Activated CD8-positive, alpha-beta T cell treated with anti-CD3 and anti-CD28 coated beads, Interleukin-2, amount 10 ng/mL, durations not matched to agents 7 days and 5 days (primary cell): ENCODE measurements at regions not wholly inside any gene's neighbourhood (a gene's known extent, or its start where the extent isn't known, plus 50 kb on each side); places are given as distances from the start of the nearest gene placed in this dataset.

ENCODE experiments used
- ATAC-seq: fragments of 150-1000 bp; cut with Tn5 transposase; one replicate; pipeline ENCODE4 v1.10.0; 2021; ENCODE audit warnings: moderate library complexity
- CTCF ChIA-PET: fragments of 350-600 bp; sonication (Branson Sonifier 250); formaldehyde crosslinking; loops from one replicate; lab custom pipeline; 2021; ENCODE audit warnings: antibody characterized with exemption; lab: Charles Lee
- POLR2A ChIA-PET: fragments of 350-600 bp; sonication (Branson Sonifier 250); formaldehyde crosslinking; loops from one replicate; lab custom pipeline; 2021; ENCODE audit warnings: antibody characterized with exemption; lab: Charles Lee
- DNase-seq: peaks from one replicate; pipeline ENCODE4 v3.0.0-alpha.2; 2020
- H3K27ac Mint-ChIP-seq: one replicate; pipeline ENCODE4 v1.8.0; 2021; ENCODE audit warnings: mild to moderate bottlenecking, mixed read lengths
- H3K27me3 Mint-ChIP-seq: one replicate; pipeline ENCODE4 v1.8.0; 2021; ENCODE audit warnings: low read depth, mixed read lengths
- H3K36me3 Mint-ChIP-seq: one replicate; pipeline ENCODE4 v1.8.0; 2021; ENCODE audit warnings: low read depth, mixed read lengths
- H3K4me1 Mint-ChIP-seq: one replicate; pipeline ENCODE4 v1.8.0; 2021; ENCODE audit warnings: low read depth, mixed read lengths
- H3K4me3 Mint-ChIP-seq: one replicate; pipeline ENCODE4 v1.8.0; 2021; ENCODE audit warnings: mild to moderate bottlenecking, mixed read lengths
- H3K9me3 Mint-ChIP-seq: one replicate; pipeline ENCODE4 v1.8.0; 2022; ENCODE audit warnings: mixed read lengths; ENCODE audit not compliant: insufficient read depth

DNA sequence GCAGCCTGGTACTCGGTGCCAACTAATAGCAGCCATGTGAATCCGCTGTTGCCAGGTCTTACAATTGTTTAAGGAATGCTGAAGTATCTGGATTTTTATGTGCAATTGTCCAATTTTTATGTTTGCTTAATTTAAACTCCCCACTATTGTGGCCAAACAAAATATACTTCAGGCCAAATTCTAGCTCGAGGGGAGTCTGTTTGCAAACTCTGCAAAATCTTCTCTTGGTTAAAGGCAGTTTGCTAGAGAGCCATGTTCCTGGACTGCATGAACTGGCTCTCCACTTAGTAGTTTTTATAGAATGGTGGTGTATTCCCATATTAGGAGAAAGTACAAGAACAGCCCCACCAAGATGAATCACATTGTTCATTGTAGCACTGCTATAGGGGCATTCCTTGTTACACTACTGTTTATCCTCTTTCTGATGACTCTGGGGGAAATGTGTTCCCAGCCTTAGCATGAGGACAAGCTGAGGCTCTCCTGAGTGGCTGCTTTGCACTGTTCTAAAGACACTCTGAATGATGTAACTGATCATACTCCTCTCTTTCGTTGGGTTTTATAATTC lies 178.0 kb upstream of the GLI3 start:
- H3K4me1 Mint-ChIP-seq, result no peaks in the 10 kb centered on the region
- no peaks in the 10 kb centered on the region for H3K36me3 Mint-ChIP-seq
- H3K4me3 Mint-ChIP-seq, result no peak overlapping the region
- no peak overlapping the region for H3K27ac Mint-ChIP-seq
- no peak for ATAC-seq
- ChIA-PET POLR2A (no interaction called here), CTCF (no interaction called here)
- H3K27me3 Mint-ChIP-seq, result no peaks in the 10 kb centered on the region
- no peaks in the 10 kb centered on the region for H3K9me3 Mint-ChIP-seq
- DNase-seq, result no peak

GRCh38 chr7:42414028-42414427 lies 177.0 kb upstream of the GLI3 start:
- Mint-ChIP-seq H3K9me3 (no peaks in the 10 kb centered on the region), H3K27ac (no peak overlapping the region), H3K4me1 (no peaks in the 10 kb centered on the region), H3K36me3 (no peaks in the 10 kb centered on the region), H3K27me3 (no peaks in the 10 kb centered on the region), H3K4me3 (no peak overlapping the region)
- ATAC-seq (no peak), DNase-seq (no peak)
- POLR2A ChIA-PET, result no interaction called here
- CTCF ChIA-PET, result no interaction called here

DNA sequence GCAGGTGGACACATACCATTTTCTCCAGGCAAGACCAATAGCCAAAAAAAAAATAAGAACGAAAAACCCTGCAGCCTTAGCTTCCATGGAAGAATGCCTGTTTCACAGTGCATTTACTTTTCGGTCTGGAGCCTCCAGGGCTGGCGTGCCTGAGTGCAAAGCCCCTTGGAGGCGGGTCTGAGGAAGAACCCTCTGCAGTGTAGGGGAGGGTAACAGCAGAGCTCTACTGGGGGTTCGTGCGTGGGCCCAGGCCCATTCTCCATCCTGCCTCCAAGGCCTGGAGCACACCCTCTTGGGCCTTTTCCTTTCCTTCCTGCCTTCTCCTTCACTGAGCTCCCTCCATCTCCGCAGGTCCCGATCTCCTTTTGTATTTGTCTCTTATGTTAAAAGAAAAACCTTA lies 172.3 kb upstream of the GLI3 start:
- no peak for ATAC-seq
- Mint-ChIP-seq H3K27me3 (no peaks in the 10 kb centered on the region), H3K4me1 (no peaks in the 10 kb centered on the region), H3K4me3 (no peak overlapping the region), H3K27ac (no peak overlapping the region), H3K36me3 (no peaks in the 10 kb centered on the region), H3K9me3 (no peaks in the 10 kb centered on the region)
- POLR2A ChIA-PET, result interaction anchor here (0.6 kb wide), 1 partner anchor 221 kb away, joined by 3 read pairs; no protein-coding TSS in a partner anchor
- DNase-seq, result no peak
- CTCF ChIA-PET, result no interaction called here

DNA sequence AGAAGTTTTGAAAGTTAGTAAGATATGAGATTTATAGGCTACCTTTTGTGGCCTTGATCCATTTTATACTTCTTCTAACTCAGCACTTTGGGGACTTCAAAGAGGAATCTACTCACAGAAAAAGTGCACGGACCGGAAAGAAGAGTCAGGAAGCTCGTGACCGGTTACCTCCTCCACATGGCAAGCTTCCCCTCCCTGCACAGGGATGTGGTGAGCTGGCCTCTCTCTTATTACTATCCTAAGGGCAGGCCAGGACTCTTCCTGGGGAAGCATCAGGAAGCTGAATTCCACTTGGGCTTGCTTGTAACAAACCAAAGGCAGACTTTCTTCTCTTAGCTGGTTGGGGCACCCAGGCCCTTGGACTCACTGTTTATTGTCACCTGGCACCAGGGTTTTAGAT lies 170.8 kb upstream of the GLI3 start:
- CTCF ChIA-PET, result no interaction called here
- H3K36me3 Mint-ChIP-seq, result no peaks in the 10 kb centered on the region
- POLR2A ChIA-PET, result no interaction called here

GRCh38 chr7:42407021-42407710 lies 170.2 kb upstream of the GLI3 start:
- no peaks in the 10 kb centered on the region for H3K27me3 Mint-ChIP-seq
- ChIA-PET CTCF (no interaction called here), POLR2A (no interaction called here)
- no peaks in the 10 kb centered on the region for H3K36me3 Mint-ChIP-seq
- DNase-seq (no peak), ATAC-seq (no peak)
- H3K9me3 Mint-ChIP-seq, result no peaks in the 10 kb centered on the region
- no peak overlapping the region for H3K27ac Mint-ChIP-seq
- no peak overlapping the region for H3K4me3 Mint-ChIP-seq
- no peaks in the 10 kb centered on the region for H3K4me1 Mint-ChIP-seq

More for the DNA sequence above, 170.8 kb upstream of the GLI3 start:
- Mint-ChIP-seq H3K27me3 (no peaks in the 10 kb centered on the region), H3K27ac (no peak overlapping the region), H3K4me3 (no peak overlapping the region), H3K4me1 (no peaks in the 10 kb centered on the region), H3K9me3 (no peaks in the 10 kb centered on the region)
- no peak for ATAC-seq
- DNase-seq, result no peak

DNA sequence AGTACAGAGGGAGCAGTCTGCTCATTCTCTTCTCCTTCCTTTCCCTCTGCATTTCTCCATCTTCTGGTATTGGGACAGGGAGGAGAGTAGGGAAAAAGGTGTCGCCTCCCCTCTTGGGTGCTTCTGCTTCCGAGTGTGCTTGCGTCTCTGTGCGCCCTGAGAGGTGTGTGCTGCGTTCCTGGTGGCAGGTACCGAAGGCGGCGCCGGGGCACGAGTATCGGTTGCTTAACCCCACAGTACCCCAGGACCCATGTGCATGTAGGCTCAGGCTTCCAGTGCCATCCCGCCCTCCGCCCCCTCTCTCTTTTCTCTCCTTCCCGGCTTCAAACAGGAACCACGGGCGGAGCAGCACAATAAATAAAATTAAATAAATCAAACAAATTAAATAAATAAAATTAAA lies 169.3 kb upstream of the GLI3 start:
- no peaks in the 10 kb centered on the region for H3K9me3 Mint-ChIP-seq
- DNase-seq (no peak), ATAC-seq (no peak)
- CTCF ChIA-PET, result no interaction called here
- H3K4me1 Mint-ChIP-seq, result no peaks in the 10 kb centered on the region
- no peaks in the 10 kb centered on the region for H3K36me3 Mint-ChIP-seq
- POLR2A ChIA-PET, result no interaction called here
- H3K27ac Mint-ChIP-seq, result no peak overlapping the region
- H3K4me3 Mint-ChIP-seq, result no peak overlapping the region
- no peaks in the 10 kb centered on the region for H3K27me3 Mint-ChIP-seq

- ChIA-PET CTCF (no interaction called here), POLR2A (no interaction called here)
- Mint-ChIP-seq H3K4me1 (no peaks in the 10 kb centered on the region), H3K4me3 (no peak overlapping the region), H3K9me3 (no peaks in the 10 kb centered on the region), H3K27ac (no peak overlapping the region), H3K36me3 (no peaks in the 10 kb centered on the region), H3K27me3 (no peaks in the 10 kb centered on the region)
- ATAC-seq, result no peak
- DNase-seq, result no peak
These were observed 168.8 kb upstream of the GLI3 start for GRCh38 chr7:42405782-42406181.

- CTCF ChIA-PET, result no interaction called here
- no peak for DNase-seq
- Mint-ChIP-seq H3K27me3 (no peaks in the 10 kb centered on the region), H3K27ac (no peak overlapping the region), H3K9me3 (no peaks in the 10 kb centered on the region), H3K4me3 (no peak overlapping the region), H3K36me3 (no peaks in the 10 kb centered on the region), H3K4me1 (no peaks in the 10 kb centered on the region)
- POLR2A ChIA-PET, result no interaction called here
- no peak for ATAC-seq
These were observed 166.8 kb upstream of the GLI3 start for GRCh38 chr7:42403831-42404230.

DNA sequence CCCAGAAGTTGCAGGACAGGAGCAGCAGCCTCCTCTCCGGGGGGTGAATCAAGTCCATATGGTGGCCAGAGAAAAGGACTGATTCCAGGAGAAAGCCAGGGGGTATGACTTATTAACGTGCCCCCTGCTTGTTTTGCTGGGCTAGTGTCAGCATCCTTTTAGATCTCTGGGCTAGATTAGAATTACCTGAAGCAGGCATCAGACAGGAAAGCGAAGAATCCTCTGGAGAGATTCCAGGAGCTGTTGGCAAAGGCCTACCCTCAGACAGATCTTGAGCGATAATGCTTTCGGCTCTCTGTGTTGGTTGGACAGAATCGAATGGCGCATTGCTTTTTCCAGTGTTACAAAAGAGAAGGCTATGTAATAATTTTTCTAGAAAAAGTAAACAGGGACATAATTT lies 164.0 kb upstream of the GLI3 start:
- Mint-ChIP-seq H3K27me3 (no peaks in the 10 kb centered on the region), H3K4me1 (no peaks in the 10 kb centered on the region), H3K9me3 (no peaks in the 10 kb centered on the region), H3K4me3 (no peak overlapping the region), H3K27ac (no peak overlapping the region), H3K36me3 (no peaks in the 10 kb centered on the region)
- no peak for ATAC-seq
- ChIA-PET CTCF (no interaction called here), POLR2A (no interaction called here)
- no peak for DNase-seq

GRCh38 chr7:42400211-42400772 lies 163.3 kb upstream of the GLI3 start:
- ChIA-PET CTCF (no interaction called here), POLR2A (interaction anchor here (0.6 kb wide), 1 partner anchor 1048 kb away, joined by 3 read pairs; no protein-coding TSS in a partner anchor)
- no peak overlapping the region for H3K4me3 Mint-ChIP-seq
- H3K27ac Mint-ChIP-seq, result no peak overlapping the region
- no peaks in the 10 kb centered on the region for H3K9me3 Mint-ChIP-seq
- ATAC-seq (no peak), DNase-seq (no peak)
- no peaks in the 10 kb centered on the region for H3K36me3 Mint-ChIP-seq
- no peaks in the 10 kb centered on the region for H3K27me3 Mint-ChIP-seq
- H3K4me1 Mint-ChIP-seq, result no peaks in the 10 kb centered on the region

DNA sequence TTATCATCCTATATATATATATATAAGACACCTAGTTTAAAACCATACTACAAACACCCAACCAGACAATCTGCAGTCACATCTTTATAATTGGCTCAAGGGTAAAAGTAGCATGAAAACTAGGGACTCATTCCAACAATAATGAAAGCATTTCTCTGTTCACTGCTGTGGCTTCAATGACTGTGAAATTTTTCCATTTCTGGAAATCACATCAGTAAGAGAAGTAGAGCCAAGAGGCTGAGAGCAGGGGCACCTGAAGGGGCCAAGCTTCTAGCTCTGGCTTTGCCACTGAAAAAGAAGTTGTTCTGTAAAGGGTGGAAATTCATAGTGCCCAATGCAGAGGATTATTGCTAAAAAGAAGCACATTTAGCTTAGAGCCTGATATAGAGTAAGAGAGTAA lies 158.6 kb upstream of the GLI3 start:
- no peak overlapping the region for H3K4me3 Mint-ChIP-seq
- no peak for DNase-seq
- no peaks in the 10 kb centered on the region for H3K27me3 Mint-ChIP-seq
- no peaks in the 10 kb centered on the region for H3K4me1 Mint-ChIP-seq
- H3K9me3 Mint-ChIP-seq, result no peaks in the 10 kb centered on the region
- H3K36me3 Mint-ChIP-seq, result no peaks in the 10 kb centered on the region
- CTCF ChIA-PET, result no interaction called here
- no peak for ATAC-seq
- POLR2A ChIA-PET, result no interaction called here
- no peak overlapping the region for H3K27ac Mint-ChIP-seq

- Mint-ChIP-seq H3K9me3 (no peaks in the 10 kb centered on the region), H3K27ac (no peak overlapping the region), H3K27me3 (no peaks in the 10 kb centered on the region), H3K4me1 (no peaks in the 10 kb centered on the region), H3K4me3 (no peak overlapping the region), H3K36me3 (no peaks in the 10 kb centered on the region)
- ChIA-PET POLR2A (no interaction called here), CTCF (no interaction called here)
- no peak for ATAC-seq
- DNase-seq, result no peak
These were observed 155.8 kb upstream of the GLI3 start for GRCh38 chr7:42392826-42393225.
